ENCODE measurements at regions not wholly inside any gene's neighbourhood (a gene's known extent, or its start where the extent isn't known, plus 50 kb on each side); places are given as distances from the start of the nearest gene placed in this dataset.
"Not testable (repeated sequence)": the region's sequence is repeated elsewhere in the genome, so short reads cannot be mapped to it uniquely, and the experiment has no call there.

DNA sequence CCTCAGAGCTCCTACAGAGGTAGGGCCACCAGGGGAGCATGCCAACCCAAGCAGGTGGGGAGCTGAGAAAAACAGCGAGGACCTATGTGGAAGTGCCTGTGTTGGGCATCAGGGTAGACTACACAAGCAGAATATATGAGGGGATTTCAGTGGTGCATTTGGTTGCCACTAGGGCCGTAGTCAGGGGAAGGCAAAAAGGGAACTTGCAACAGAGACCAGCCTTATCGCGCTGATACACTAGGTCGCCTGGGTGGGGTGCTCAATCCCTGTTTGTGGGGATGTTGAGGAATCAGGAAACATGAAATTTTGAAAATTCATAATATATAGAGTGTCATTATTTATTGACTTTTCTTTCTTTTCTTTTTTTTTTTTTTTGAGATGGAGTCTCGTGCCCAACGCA lies 370.9 kb upstream of the PRR16 start:
- no peak for TF ChIP-seq JUND (IDR thresholded peaks at IDR 0.05; ENCODE audit: low read depth)
- no peak for DNase-seq (ENCODE audit: low read depth in 1 of 2, low spot score in 1 of 2)
- in situ Hi-C loops (cut with HindIII; ENCODE audit: low pct_unique_long_range_greater_than_20kb, low sequenced_read_pairs): no loop called here

DNA sequence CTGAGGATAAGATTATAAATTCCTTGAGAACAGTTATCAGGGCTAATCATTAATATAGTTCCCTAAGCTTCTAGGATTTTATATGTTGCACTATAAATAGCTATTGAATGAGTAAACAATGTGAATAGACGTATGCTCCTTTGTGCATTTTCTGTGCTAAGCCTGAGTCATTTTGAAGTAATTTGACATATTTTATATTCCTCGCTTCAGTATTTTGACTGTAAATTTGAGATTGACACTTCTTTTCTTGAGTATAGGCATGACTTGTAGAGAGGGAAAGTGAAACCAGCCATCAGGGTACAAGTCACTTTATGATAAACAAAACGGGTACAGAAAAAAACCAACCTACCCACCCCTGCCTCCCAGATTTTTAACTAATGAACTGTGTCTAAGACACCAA lies 367.7 kb upstream of the PRR16 start:
- DNase-seq (ENCODE audit: low read depth in 1 of 2, low spot score in 1 of 2): no peak
- in situ Hi-C loops (cut with HindIII; ENCODE audit: low pct_unique_long_range_greater_than_20kb, low sequenced_read_pairs): no loop called here
- no peak for TF ChIP-seq JUND (IDR thresholded peaks at IDR 0.05; ENCODE audit: low read depth)

DNA sequence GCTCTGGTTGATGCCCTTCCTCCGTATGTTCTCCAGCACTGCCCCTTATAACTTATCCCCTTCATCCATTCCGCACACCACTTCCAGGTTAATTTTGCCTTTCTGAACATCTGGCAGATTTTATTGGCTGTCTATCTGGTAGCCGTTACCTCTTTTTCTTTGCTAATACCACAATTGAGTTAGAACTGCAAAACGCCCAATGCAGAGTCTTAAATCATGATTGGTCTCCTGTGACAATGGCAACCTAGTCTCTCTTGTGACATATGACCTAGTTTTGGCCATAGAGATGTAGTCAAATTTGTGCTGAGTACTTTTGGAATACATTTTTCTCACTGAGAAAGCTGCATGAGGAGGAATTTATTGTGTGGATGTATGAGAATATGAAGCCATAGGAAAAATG lies 365.7 kb upstream of the PRR16 start:
- TF ChIP-seq JUND (IDR thresholded peaks at IDR 0.05; ENCODE audit: low read depth): no peak
- no peak for DNase-seq (ENCODE audit: low read depth in 1 of 2, low spot score in 1 of 2)
- in situ Hi-C loops (cut with HindIII; ENCODE audit: low pct_unique_long_range_greater_than_20kb, low sequenced_read_pairs): no loop called here

DNA sequence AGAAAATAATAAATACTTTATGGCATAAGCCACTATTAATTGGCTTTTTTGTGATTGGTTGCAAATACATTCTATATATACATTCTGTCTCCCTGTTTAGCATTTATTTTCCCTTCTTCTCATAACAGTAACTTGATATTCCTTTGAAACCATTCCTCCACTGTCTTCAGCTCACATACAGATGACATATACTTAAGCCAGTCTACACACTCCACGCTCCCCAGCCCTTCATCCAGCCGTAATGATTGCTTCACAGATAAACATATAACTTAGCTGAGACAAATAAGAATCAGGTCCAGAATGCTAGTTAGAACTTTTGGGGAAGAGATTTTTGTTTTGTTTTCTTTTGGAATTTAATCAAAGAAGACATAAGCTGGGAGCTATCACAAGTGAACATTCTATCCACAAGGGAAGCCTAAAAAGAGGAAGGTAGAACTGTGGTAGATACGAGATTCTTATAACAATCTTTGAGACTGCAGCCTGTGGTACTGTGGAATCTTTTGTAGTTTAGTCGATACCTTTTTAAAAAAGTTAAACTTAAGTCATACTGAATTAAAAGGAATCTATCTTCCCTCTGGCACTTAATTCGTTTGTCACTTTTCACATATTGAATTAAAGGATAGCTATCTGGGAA lies 365.1 kb upstream of the PRR16 start:
- no peak for TF ChIP-seq JUND (IDR thresholded peaks at IDR 0.05; ENCODE audit: low read depth)
- in situ Hi-C loops (cut with HindIII; ENCODE audit: low pct_unique_long_range_greater_than_20kb, low sequenced_read_pairs): no loop called here
- no peak for DNase-seq (ENCODE audit: low read depth in 1 of 2, low spot score in 1 of 2)

DNA sequence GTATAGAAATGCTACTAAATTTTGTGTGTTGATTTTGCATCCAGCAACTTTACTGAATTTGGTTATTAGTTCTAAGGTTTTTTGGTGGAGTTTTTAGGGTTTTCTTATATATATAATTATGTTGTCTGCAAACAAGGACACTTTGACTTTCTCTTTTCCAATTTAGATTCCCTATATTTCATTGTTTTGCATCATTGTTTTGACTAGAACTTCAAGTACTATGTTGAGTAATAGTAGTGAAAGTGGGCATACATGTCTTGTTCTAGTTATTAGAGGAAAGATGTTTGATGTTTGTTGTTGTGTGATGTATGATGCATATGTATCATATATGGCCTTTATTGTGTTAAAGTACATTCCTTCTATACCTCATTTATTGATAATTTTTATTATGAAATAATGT lies 362.3 kb upstream of the PRR16 start:
- in situ Hi-C loops (cut with HindIII; ENCODE audit: low pct_unique_long_range_greater_than_20kb, low sequenced_read_pairs): no loop called here
- no peak for DNase-seq (ENCODE audit: low read depth in 1 of 2, low spot score in 1 of 2)
- TF ChIP-seq JUND (IDR thresholded peaks at IDR 0.05; ENCODE audit: low read depth): no peak

DNA sequence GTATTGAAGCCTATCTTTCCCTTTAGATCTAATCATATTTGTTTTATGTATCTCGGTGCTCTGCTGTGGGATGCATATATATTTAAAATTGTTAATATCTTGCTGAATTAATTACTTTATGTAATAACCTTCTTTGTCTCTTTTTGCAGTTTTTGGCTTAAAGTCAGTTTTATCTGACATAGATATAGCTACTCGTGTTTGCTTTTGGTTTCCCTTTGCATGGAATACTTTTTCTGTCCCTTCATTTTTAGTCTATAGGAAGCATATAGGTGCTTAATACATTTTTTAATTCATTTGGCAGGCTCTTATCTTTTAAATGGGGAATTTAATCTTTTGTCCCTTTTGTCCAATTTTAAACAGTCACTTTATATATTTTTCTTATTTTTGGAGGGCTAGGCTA lies 360.6 kb upstream of the PRR16 start:
- in situ Hi-C loops (cut with HindIII; ENCODE audit: low pct_unique_long_range_greater_than_20kb, low sequenced_read_pairs): no loop called here
- TF ChIP-seq JUND (IDR thresholded peaks at IDR 0.05; ENCODE audit: low read depth): no peak
- no peak for DNase-seq (ENCODE audit: low read depth in 1 of 2, low spot score in 1 of 2)

GRCh38 chr5:120106912-120107525 lies 357.1 kb upstream of the PRR16 start:
- TF ChIP-seq JUND (IDR thresholded peaks at IDR 0.05; ENCODE audit: low read depth): no peak
- in situ Hi-C loops (cut with HindIII; ENCODE audit: low pct_unique_long_range_greater_than_20kb, low sequenced_read_pairs): no loop called here
- no peak for DNase-seq (ENCODE audit: low read depth in 1 of 2, low spot score in 1 of 2)

DNA sequence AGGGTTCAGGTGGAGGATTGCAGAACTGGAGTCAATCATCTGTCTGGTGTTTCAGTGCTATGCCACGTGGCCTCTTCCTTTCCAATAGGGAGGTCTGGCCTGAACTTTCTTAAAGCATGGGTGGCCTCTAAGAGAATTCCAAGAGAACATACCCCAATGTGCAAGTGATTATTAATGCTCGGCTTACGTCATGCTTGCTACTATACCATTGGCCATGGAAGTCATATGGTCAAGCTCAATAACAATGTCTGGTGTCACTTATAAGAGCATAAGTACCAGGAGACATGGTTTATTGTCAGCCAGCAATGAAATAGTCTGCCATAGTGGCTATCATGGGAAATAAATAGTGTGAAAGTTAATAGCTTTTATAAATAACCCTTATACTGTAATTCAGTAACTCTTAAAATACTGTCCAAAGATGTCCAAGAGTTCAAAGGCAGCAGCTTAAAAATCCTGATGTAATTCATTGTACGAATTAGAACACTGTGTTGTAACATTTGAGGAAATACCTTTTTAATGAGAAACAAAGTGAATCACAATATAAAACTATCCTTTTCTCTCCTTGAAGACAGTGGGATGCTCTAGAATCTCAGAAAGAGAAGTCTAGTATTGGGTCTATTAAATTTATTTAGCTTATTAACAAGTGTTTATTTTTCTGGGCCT lies 355.4 kb upstream of the PRR16 start:
- no peak for DNase-seq (ENCODE audit: low read depth in 1 of 2, low spot score in 1 of 2)

DNA sequence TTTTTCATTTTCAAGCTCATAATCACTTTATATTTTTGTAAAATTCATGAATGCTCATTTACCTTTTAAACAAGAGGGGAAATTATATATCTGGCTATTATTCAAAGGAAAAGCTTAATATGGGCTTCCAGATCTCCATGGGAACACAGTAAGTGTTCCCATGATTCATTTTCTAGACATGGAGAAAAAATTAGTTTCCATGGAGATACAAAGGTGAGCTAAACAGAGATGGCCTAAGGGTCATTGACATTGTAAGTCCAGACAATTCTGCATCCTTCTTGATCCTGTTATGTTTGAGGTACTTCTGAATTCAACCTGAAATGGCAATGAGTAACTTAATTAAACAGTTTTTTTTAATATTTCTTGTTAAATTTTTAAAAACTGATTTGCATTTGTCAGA lies 341.4 kb upstream of the PRR16 start:
- no peak for TF ChIP-seq JUND (IDR thresholded peaks at IDR 0.05; ENCODE audit: low read depth)
- DNase-seq (ENCODE audit: low read depth in 1 of 2, low spot score in 1 of 2): no peak
- in situ Hi-C loops (cut with HindIII; ENCODE audit: low pct_unique_long_range_greater_than_20kb, low sequenced_read_pairs): no loop called here

More for the DNA sequence above, 355.4 kb upstream of the PRR16 start:
- no peak for TF ChIP-seq JUND (IDR thresholded peaks at IDR 0.05; ENCODE audit: low read depth)
- in situ Hi-C loops (cut with HindIII; ENCODE audit: low pct_unique_long_range_greater_than_20kb, low sequenced_read_pairs): no loop called here

GRCh38 chr5:120124031-120124430 lies 340.1 kb upstream of the PRR16 start:
- no peak for DNase-seq (ENCODE audit: low read depth in 1 of 2, low spot score in 1 of 2)
- TF ChIP-seq JUND (IDR thresholded peaks at IDR 0.05; ENCODE audit: low read depth): no peak
- in situ Hi-C loops (cut with HindIII; ENCODE audit: low pct_unique_long_range_greater_than_20kb, low sequenced_read_pairs): no loop called here

DNA sequence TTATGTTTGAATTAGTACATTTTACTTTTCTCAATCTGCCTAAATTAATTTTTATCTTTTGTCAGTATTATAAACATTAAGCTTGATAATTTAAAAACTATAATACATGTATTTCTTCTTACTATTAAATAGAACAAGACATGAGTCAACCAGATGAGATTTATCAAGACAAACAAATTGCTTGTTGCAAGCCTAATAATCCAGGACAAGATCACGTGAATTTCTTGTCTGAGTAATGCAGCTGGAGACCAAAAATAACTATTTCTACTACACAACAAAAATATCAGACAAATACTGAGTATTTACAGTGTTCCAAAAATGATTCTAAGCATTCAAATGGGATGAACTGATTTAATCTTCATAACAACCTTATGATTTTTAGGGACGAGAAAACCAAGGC lies 339.1 kb upstream of the PRR16 start:
- in situ Hi-C loops (cut with HindIII; ENCODE audit: low pct_unique_long_range_greater_than_20kb, low sequenced_read_pairs): no loop called here
- no peak for DNase-seq (ENCODE audit: low read depth in 1 of 2, low spot score in 1 of 2)
- no peak for TF ChIP-seq JUND (IDR thresholded peaks at IDR 0.05; ENCODE audit: low read depth)

DNA sequence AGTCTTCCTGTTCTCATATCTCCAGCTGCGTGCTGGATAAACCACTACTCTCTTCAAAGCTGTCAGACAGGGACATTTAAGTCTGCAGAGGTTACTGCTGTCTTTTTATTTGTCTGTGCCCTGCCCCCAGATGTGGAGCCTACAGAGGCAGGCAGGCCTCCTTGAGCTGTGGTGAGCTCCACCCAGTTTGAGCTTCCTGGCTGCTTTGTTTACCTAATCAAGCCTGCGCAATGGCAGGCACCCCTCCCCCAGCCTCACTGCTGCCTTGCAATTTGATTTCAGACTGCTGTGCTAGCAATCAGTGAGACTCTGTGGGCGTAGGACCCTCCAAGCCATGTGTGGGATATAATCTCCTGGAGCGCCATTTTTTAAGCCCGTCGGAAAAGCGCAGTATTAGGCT lies 331.8 kb upstream of the PRR16 start:
- DNase-seq (ENCODE audit: low read depth in 1 of 2, low spot score in 1 of 2); in situ Hi-C loops (cut with HindIII; ENCODE audit: low pct_unique_long_range_greater_than_20kb, low sequenced_read_pairs): not testable (repeated sequence)

- no peak for TF ChIP-seq JUND (IDR thresholded peaks at IDR 0.05; ENCODE audit: low read depth)
- DNase-seq (ENCODE audit: low read depth in 1 of 2, low spot score in 1 of 2): no peak
- in situ Hi-C loops (cut with HindIII; ENCODE audit: low pct_unique_long_range_greater_than_20kb, low sequenced_read_pairs): no loop called here
Measured at GRCh38 chr5:120134944-120135343, 329.2 kb upstream of the PRR16 start.
